Testis (tissue), 2 donors: ENCODE measurements at regions not wholly inside any gene's neighbourhood (a gene's known extent, or its start where the extent isn't known, plus 50 kb on each side); places are given as distances from the start of the nearest gene placed in this dataset.
A peak's percentile ranks its signal among the peaks of the same experiment; 100 is the strongest.

Experiments used
- DNase-seq: peaks from one replicate; pipeline ENCODE4 v3.0.0-alpha.2; 2019
- H3K27ac ChIP-seq, 2 donors: fragments of 200-600 bp; sonication (generic); one replicate each; pipeline ENCODE4 v1.5.1; 2019
- H3K27me3 ChIP-seq: fragments of 200-600 bp; sonication (generic); one replicate; pipeline ENCODE4 v1.5.1; 2019
- H3K36me3 ChIP-seq: fragments of 200-600 bp; sonication (generic); one replicate; pipeline ENCODE4 v1.5.1; 2017; ENCODE audit warnings: low read depth; ENCODE audit errors: missing control alignments
- H3K4me1 ChIP-seq: fragments of 200-600 bp; sonication (generic); one replicate; pipeline ENCODE4 v1.5.1; 2019
- H3K4me3 ChIP-seq, 2 donors: fragments of 200-600 bp; sonication (generic); one replicate each; pipeline ENCODE4 v1.5.1; 2017 to 2019
- H3K9me3 ChIP-seq: fragments of 200-600 bp; sonication (generic); one replicate; pipeline ENCODE4 v1.5.1; 2017
- POLR2A ChIP-seq: fragments of 450-650 bp; IDR thresholded peaks from one replicate; pipeline ENCODE4 v1.6.1; 2017; ENCODE audit warnings: antibody characterized with exemption, mild to moderate bottlenecking, moderate library complexity
- WGBS, 2 donors: methylation state at CpG; one replicate each; pipeline ENCODE4 v1.1.5; 2018; 5-methylcytosine and 5-hydroxymethylcytosine counted together
- intact Hi-C: fragments of 100-400 bp; cut with DNase I; formaldehyde crosslinking; loops from one replicate; pipeline ENCODE4 v1.15.1; 2023; ENCODE audit warnings: low total_unique reads
- TF ChIP-seq, protein P1 (sequence below), 3 experiments: fragments of 450-650 bp in 2 of 3; fragments of 200-600 bp in 1 of 3; sonication (generic) in 1 of 3; IDR thresholded peaks; one replicate each; pipeline ENCODE4 v1.5.1; 2016 to 2019; ENCODE audit warnings: antibody characterized with exemption in 3 of 3, mild to moderate bottlenecking in 2 of 3, moderate library complexity in 1 of 3

DNA sequence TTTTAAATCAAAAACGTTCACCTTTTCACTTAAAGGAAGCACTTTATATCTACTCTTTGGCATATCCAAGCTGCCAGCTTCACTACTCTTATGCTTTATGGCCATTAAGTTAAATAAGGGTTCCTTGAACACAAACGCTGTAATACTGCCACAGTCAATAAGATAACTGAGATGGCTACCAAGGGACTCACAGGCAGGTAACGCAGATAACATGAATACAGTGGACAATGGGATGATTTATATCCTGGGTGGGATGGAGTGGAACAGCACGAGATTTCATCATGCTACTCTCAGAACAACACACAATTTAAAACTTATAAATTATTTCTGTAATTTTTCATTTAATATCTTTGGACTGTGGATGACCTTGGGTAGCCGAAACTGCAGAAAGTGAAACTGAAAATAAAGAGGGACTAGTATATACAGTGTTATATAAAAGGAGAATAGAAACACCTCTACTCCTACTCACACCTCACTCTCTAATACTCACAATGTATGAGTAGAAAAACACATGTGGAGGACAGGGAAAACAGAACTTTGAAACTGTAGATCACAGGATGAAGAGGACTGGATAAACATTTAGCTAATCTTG lies 367.3 kb downstream of the C12orf50 start:
- DNase-seq: no peak
- Histone ChIP-seq H3K4me1 (peaks cover 6% of the 10 kb centered on the region), H3K9me3 (no peaks in the 10 kb centered on the region), H3K4me3 (peak overlapping the region in 1 of 2 donors; percentile 0), H3K36me3 (no peaks in the 10 kb centered on the region), H3K27ac (peak overlapping the region in 1 of 2 donors; percentile 3), H3K27me3 (no peaks in the 10 kb centered on the region)
- no peak for TF ChIP-seq POLR2A
- intact Hi-C loops: no loop called here
- WGBS, 2 donors: 24 to 27% methylated on average over 5 of the region's 5 CpGs

DNA sequence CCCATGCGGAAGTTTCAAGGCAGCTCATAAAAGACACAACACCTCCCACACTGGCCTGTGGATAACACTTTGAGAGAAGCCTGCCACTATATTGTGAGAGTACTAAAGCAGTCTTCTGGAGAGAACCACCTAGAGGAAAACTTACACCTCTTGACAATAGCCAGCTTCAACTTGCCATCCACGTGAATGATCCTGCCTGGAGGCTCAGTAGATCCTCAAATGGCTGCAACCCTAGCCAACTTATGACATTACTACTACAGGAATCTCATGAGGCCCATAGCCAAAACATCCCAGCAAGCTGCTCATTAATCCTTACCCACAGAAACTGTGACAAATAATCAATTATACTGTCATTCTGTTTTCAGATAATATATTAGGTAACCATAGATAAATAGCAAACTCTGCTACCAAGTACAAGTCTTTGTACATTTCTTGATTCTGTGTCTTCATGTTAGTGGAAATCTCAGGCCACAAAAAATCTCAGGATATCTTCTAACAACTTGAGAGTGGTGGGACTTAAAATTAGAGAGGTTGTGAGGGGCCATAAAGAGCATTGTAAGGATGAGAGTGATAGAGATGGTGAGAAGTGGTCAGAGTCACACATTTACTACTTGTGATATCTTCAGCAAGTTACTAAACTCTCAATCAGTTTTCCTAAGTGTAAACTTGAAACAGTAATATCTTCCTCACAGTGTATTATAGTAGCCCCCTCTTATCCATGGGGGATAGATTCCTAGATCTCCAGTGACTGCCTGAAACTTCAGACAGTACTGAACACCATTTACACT lies 368.0 kb downstream of the C12orf50 start:
- Histone ChIP-seq H3K4me1 (peaks cover 6% of the 10 kb centered on the region), H3K4me3 (no peak overlapping the region), H3K9me3 (no peaks in the 10 kb centered on the region), H3K27ac (peak overlapping the region in 1 of 2 donors; percentile 3), H3K27me3 (no peaks in the 10 kb centered on the region), H3K36me3 (no peaks in the 10 kb centered on the region)
- WGBS, 2 donors: 54 to 73% methylated on average over 2 of the region's 2 CpGs
- intact Hi-C loops: no loop called here
- TF ChIP-seq, protein P1, sequence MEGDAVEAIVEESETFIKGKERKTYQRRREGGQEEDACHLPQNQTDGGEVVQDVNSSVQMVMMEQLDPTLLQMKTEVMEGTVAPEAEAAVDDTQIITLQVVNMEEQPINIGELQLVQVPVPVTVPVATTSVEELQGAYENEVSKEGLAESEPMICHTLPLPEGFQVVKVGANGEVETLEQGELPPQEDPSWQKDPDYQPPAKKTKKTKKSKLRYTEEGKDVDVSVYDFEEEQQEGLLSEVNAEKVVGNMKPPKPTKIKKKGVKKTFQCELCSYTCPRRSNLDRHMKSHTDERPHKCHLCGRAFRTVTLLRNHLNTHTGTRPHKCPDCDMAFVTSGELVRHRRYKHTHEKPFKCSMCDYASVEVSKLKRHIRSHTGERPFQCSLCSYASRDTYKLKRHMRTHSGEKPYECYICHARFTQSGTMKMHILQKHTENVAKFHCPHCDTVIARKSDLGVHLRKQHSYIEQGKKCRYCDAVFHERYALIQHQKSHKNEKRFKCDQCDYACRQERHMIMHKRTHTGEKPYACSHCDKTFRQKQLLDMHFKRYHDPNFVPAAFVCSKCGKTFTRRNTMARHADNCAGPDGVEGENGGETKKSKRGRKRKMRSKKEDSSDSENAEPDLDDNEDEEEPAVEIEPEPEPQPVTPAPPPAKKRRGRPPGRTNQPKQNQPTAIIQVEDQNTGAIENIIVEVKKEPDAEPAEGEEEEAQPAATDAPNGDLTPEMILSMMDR (IDR thresholded peaks at IDR 0.05): no peak
- no peak for TF ChIP-seq POLR2A
- DNase-seq: no peak

DNA sequence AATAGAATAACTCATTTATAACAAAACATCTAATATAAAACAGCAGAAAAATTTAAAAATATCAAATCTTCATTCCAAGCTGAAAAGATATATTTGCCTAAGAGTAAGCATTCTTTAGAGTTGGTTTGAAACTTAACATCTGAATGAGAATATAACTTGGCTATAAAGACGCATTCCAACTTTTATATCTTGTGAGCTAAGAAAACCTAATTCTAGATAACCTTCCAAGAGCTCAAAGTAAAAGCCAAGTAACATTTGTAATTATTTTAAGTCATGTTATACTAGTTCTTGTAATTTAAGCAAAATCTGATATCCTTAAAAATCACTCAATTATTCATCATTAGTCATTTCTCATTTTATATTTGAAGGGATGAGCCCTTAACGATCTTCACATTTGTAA lies 368.9 kb downstream of the C12orf50 start:
- Histone ChIP-seq H3K36me3 (no peaks in the 10 kb centered on the region), H3K27ac (no peak overlapping the region), H3K4me1 (peaks cover 6% of the 10 kb centered on the region), H3K9me3 (no peaks in the 10 kb centered on the region), H3K4me3 (no peak overlapping the region), H3K27me3 (no peaks in the 10 kb centered on the region)
- TF ChIP-seq, protein P1 (IDR thresholded peaks at IDR 0.05): no peak
- TF ChIP-seq POLR2A: no peak
- WGBS, 2 donors: 75 to 76% methylated on average over 2 of the region's 2 CpGs
- intact Hi-C loops: no loop called here
- no peak for DNase-seq

DNA sequence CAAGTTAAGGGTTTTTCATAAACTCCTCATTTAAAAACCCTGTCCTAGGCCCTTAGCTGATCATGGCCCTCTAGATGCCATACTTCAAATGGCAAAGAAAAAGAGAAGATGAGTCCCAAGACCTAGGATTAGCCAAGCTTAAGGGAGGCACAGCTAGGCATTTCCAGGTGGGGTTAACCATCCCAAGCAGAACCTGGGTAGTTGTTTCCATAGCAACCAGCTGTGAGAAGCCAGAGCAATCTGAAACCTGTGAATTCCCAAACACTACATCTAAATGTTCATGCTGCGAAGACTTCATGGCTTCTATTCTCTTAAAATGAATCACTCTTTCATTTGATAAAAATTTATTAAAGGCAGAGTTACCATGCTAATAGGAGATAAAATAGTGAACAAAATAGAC lies 372.9 kb downstream of the C12orf50 start:
- TF ChIP-seq, protein P1 (IDR thresholded peaks at IDR 0.05): no peak
- no peak for TF ChIP-seq POLR2A
- no peaks in the 10 kb centered on the region for H3K27me3 ChIP-seq

DNA sequence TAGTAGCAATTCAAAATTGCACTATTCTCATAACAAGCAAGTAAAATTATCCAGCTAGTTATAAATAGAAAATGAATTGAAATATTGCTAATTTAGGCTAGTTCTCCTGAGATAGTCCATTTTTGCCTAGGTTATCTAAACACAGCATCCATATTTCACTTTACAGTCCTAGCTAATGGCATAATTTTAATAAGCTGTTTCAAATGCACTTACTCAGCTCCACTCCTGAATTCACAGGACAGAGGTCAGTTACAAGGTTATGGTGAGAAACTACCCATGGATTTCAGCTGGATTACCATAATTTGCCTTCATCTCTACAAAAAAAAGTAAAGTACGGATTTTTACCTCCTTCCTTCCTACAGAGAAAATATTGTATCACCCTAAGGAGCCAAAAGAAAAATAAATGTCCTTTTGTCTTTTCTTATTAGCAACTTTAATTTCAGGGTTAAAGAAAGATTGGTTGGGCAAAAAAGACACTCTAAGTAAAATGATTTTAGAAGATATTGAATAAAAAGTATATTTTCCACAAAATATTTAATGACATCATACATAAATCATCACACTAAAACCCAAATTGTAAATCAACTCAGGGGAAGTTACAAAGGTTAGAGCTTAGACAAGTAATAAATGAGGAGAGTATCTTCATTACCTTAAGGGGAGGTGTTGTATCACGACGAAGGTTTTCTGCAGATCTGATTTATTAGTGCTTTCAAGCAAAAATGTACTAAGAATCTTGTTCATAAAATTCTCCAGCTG lies 377.4 kb downstream of the C12orf50 start:
- intact Hi-C loops: no loop called here
- Histone ChIP-seq H3K4me3 (no peak overlapping the region), H3K9me3 (no peaks in the 10 kb centered on the region), H3K27me3 (no peaks in the 10 kb centered on the region), H3K4me1 (no peaks in the 10 kb centered on the region), H3K27ac (no peak overlapping the region), H3K36me3 (no peaks in the 10 kb centered on the region)
- 68 to 69% methylated on average over 3 of the region's 3 CpGs for WGBS, 2 donors
- DNase-seq: no peak
- TF ChIP-seq POLR2A: no peak
- TF ChIP-seq, protein P1 (IDR thresholded peaks at IDR 0.05): no peak

More for the DNA sequence above, 372.9 kb downstream of the C12orf50 start:
- H3K9me3 ChIP-seq: no peaks in the 10 kb centered on the region
- no peak overlapping the region for H3K27ac ChIP-seq
- H3K4me1 ChIP-seq: peaks cover 5% of the 10 kb centered on the region
- no peak overlapping the region for H3K4me3 ChIP-seq
- no peaks in the 10 kb centered on the region for H3K36me3 ChIP-seq
- 90 to 95% methylated on average over 1 of the region's 1 CpG for WGBS, 2 donors
- no peak for DNase-seq
- intact Hi-C loops: no loop called here
